ENCODE measurements at regions not wholly inside any gene's neighbourhood (a gene's known extent, or its start where the extent isn't known, plus 50 kb on each side); places are given as distances from the start of the nearest gene placed in this dataset.

- no peak overlapping the region for H3K4me2 ChIP-seq
- TF ChIP-seq, protein P1, sequence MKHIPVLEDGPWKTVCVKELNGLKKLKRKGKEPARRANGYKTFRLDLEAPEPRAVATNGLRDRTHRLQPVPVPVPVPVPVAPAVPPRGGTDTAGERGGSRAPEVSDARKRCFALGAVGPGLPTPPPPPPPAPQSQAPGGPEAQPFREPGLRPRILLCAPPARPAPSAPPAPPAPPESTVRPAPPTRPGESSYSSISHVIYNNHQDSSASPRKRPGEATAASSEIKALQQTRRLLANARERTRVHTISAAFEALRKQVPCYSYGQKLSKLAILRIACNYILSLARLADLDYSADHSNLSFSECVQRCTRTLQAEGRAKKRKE (CRISPR knock-in tag; IDR thresholded peaks at IDR 0.05; ENCODE audit: low read depth), result no peak
- TF ChIP-seq BCL3 (IDR thresholded peaks at IDR 0.05) (no peak), SREBF2 (IDR thresholded peaks at IDR 0.05) (no peak), TP53 (CRISPR knock-in tag; IDR thresholded peaks at IDR 0.05) (no peak), CEBPB (IDR thresholded peaks at IDR 0.05) (no peak), MAX (IDR thresholded peaks at IDR 0.05) (no peak), HDAC2 (IDR thresholded peaks at IDR 0.05) (no peak), CBX2 (IDR thresholded peaks at IDR 0.05; ENCODE audit: borderline replicate concordance, low read depth) (no peak), JUN (IDR thresholded peaks at IDR 0.05) (no peak), HMGXB4 (CRISPR knock-in tag; IDR thresholded peaks at IDR 0.05; ENCODE audit: borderline replicate concordance) (no peak), ZSCAN20 (CRISPR knock-in tag; IDR thresholded peaks at IDR 0.05) (no peak), RFX5 (IDR thresholded peaks at IDR 0.05) (no peak), CBX8 (IDR thresholded peaks at IDR 0.05) (no peak), MAZ (IDR thresholded peaks at IDR 0.05; ENCODE audit: borderline replicate concordance, low read depth, low read length) (no peak), RCOR1 (IDR thresholded peaks at IDR 0.05; ENCODE audit: low read depth, low read length) (no peak), RARB (CRISPR knock-in tag; IDR thresholded peaks at IDR 0.05) (no peak), MYC (IDR thresholded peaks at IDR 0.05; ENCODE audit: borderline replicate concordance, low read length) (no peak)
- TF ChIP-seq, protein P2, sequence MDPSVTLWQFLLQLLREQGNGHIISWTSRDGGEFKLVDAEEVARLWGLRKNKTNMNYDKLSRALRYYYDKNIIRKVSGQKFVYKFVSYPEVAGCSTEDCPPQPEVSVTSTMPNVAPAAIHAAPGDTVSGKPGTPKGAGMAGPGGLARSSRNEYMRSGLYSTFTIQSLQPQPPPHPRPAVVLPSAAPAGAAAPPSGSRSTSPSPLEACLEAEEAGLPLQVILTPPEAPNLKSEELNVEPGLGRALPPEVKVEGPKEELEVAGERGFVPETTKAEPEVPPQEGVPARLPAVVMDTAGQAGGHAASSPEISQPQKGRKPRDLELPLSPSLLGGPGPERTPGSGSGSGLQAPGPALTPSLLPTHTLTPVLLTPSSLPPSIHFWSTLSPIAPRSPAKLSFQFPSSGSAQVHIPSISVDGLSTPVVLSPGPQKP (IDR thresholded peaks at IDR 0.05; ENCODE audit: low read depth, low read length), result no peak
- TF ChIP-seq, protein P3, sequence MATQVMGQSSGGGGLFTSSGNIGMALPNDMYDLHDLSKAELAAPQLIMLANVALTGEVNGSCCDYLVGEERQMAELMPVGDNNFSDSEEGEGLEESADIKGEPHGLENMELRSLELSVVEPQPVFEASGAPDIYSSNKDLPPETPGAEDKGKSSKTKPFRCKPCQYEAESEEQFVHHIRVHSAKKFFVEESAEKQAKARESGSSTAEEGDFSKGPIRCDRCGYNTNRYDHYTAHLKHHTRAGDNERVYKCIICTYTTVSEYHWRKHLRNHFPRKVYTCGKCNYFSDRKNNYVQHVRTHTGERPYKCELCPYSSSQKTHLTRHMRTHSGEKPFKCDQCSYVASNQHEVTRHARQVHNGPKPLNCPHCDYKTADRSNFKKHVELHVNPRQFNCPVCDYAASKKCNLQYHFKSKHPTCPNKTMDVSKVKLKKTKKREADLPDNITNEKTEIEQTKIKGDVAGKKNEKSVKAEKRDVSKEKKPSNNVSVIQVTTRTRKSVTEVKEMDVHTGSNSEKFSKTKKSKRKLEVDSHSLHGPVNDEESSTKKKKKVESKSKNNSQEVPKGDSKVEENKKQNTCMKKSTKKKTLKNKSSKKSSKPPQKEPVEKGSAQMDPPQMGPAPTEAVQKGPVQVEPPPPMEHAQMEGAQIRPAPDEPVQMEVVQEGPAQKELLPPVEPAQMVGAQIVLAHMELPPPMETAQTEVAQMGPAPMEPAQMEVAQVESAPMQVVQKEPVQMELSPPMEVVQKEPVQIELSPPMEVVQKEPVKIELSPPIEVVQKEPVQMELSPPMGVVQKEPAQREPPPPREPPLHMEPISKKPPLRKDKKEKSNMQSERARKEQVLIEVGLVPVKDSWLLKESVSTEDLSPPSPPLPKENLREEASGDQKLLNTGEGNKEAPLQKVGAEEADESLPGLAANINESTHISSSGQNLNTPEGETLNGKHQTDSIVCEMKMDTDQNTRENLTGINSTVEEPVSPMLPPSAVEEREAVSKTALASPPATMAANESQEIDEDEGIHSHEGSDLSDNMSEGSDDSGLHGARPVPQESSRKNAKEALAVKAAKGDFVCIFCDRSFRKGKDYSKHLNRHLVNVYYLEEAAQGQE (IDR thresholded peaks at IDR 0.05), result no peak
- TF ChIP-seq, protein P4, sequence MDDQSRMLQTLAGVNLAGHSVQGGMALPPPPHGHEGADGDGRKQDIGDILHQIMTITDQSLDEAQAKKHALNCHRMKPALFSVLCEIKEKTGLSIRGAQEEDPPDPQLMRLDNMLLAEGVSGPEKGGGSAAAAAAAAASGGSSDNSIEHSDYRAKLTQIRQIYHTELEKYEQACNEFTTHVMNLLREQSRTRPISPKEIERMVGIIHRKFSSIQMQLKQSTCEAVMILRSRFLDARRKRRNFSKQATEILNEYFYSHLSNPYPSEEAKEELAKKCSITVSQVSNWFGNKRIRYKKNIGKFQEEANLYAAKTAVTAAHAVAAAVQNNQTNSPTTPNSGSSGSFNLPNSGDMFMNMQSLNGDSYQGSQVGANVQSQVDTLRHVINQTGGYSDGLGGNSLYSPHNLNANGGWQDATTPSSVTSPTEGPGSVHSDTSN (IDR thresholded peaks at IDR 0.05), result no peak
- H3K9me3 ChIP-seq, result no peaks in the 10 kb centered on the region
- WGBS (ENCODE audit: missing lambda C conversion rate), result under 1% methylated on average over 2 of the region's 2 CpGs
- no peak overlapping the region for H3K27ac ChIP-seq
- POLR2A ChIA-PET, result no interaction called here
- CTCF ChIA-PET, result interaction anchor here (2.4 to 2.6 kb wide), 2 partner anchors 19 to 20 kb away, joined by 7 to 10 read pairs; no protein-coding TSS in a partner anchor
- FAIRE-seq (no peak), DNase-seq (ENCODE audit: low read depth in 1 of 2, low spot score in 1 of 2) (no peak), ATAC-seq (no peak)
- no peaks in the 10 kb centered on the region for H3K4me1 ChIP-seq
- no peak overlapping the region for H3K4me3 ChIP-seq
Observed at GRCh38 chr2:12988279-12988678, 271.5 kb downstream of the TRIB2 start.

Measured in A549 (cell line).